ENCODE measurements at regions not wholly inside any gene's neighbourhood (a gene's known extent, or its start where the extent isn't known, plus 50 kb on each side); places are given as distances from the start of the nearest gene placed in this dataset.

DNA sequence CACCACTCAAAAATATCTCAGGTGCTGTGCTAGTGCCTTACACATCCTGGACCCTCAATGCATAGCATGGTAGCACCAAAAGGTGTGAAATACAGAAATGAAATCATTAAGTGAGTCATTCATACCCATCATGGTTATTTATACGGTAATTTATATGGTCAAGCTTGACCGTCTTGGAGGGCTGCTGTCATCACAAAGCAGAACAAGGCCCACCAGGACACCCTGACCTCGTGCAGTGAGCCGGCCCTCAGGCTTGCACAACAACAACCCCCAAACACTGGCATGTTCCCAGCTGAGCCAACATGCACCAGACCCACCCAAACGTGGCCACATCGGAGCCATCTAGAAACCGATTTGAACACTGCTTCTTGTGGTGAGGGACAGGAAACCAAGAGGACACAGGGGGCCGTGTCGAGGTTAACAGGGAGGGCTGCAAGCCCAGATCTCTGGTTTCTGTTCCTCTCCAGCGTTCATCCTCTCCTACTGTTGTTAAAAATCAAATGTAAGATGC, 378.5 kb upstream of the ID2 start:
- TF ChIP-seq PHF8 (IDR thresholded peaks at IDR 0.05; ENCODE audit: borderline replicate concordance, low read depth) (no peak), CTCF (IDR thresholded peaks at IDR 0.05) (no peak), MAZ (IDR thresholded peaks at IDR 0.05; ENCODE audit: borderline replicate concordance, low read depth, low read length) (no peak), CEBPB (IDR thresholded peaks at IDR 0.05) (no peak), JUN (IDR thresholded peaks at IDR 0.05) (no peak), JUNB (IDR thresholded peaks at IDR 0.05) (no peak), POLR2A (IDR thresholded peaks at IDR 0.05; ENCODE audit: low read length) (no peak), RAD21 (conservative IDR thresholded peaks at IDR 0.05 in 1 of 2, IDR thresholded peaks at IDR 0.05 in 1 of 2) (no peak)
- TF ChIP-seq, protein P1, sequence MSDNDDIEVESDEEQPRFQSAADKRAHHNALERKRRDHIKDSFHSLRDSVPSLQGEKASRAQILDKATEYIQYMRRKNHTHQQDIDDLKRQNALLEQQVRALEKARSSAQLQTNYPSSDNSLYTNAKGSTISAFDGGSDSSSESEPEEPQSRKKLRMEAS (IDR thresholded peaks at IDR 0.05), result no peak
- TF ChIP-seq, protein P2, sequence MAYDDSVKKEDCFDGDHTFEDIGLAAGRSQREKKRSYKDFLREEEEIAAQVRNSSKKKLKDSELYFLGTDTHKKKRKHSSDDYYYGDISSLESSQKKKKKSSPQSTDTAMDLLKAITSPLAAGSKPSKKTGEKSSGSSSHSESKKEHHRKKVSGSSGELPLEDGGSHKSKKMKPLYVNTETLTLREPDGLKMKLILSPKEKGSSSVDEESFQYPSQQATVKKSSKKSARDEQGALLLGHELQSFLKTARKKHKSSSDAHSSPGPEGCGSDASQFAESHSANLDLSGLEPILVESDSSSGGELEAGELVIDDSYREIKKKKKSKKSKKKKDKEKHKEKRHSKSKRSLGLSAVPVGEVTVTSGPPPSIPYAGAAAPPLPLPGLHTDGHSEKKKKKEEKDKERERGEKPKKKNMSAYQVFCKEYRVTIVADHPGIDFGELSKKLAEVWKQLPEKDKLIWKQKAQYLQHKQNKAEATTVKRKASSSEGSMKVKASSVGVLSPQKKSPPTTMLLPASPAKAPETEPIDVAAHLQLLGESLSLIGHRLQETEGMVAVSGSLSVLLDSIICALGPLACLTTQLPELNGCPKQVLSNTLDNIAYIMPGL (CRISPR knock-in tag; IDR thresholded peaks at IDR 0.05; ENCODE audit: borderline replicate concordance), result no peak
- TF ChIP-seq, protein P3, sequence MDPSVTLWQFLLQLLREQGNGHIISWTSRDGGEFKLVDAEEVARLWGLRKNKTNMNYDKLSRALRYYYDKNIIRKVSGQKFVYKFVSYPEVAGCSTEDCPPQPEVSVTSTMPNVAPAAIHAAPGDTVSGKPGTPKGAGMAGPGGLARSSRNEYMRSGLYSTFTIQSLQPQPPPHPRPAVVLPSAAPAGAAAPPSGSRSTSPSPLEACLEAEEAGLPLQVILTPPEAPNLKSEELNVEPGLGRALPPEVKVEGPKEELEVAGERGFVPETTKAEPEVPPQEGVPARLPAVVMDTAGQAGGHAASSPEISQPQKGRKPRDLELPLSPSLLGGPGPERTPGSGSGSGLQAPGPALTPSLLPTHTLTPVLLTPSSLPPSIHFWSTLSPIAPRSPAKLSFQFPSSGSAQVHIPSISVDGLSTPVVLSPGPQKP (IDR thresholded peaks at IDR 0.05; ENCODE audit: low read depth, low read length), result no peak
